ENCODE measurements at regions not wholly inside any gene's neighbourhood (a gene's known extent, or its start where the extent isn't known, plus 50 kb on each side); places are given as distances from the start of the nearest gene placed in this dataset.

GRCh38 chr17:69760562-69760961, 314.5 kb upstream of the KCNJ16 start:
- TF ChIP-seq CTCF (IDR thresholded peaks at IDR 0.05) (no peak), POLR2A (IDR thresholded peaks at IDR 0.05) (no peak)
